ENCODE measurements at regions not wholly inside any gene's neighbourhood (a gene's known extent, or its start where the extent isn't known, plus 50 kb on each side); places are given as distances from the start of the nearest gene placed in this dataset.

- no peak for TF ChIP-seq CTCF (IDR thresholded peaks at IDR 0.05; ENCODE audit: low read depth, low read length)
- Histone ChIP-seq H3K27ac (ENCODE audit: low read depth, low read length) (no peak overlapping the region), H3K4me3 (ENCODE audit: low read depth, low read length) (no peak overlapping the region), H3K9me3 (ENCODE audit: control insufficient read depth, insufficient read depth, low read length) (no peaks in the 10 kb centered on the region), H3K27me3 (ENCODE audit: control insufficient read depth, insufficient read depth, low read length) (no peaks in the 10 kb centered on the region)
- ChIA-PET CTCF (no interaction called here), POLR2A (no interaction called here)
- no peak for DNase-seq (ENCODE audit: low read depth, low spot score)
Observed at GRCh38 chr14:84129007-84129406, 1400.9 kb upstream of the FLRT2 start.

DNA sequence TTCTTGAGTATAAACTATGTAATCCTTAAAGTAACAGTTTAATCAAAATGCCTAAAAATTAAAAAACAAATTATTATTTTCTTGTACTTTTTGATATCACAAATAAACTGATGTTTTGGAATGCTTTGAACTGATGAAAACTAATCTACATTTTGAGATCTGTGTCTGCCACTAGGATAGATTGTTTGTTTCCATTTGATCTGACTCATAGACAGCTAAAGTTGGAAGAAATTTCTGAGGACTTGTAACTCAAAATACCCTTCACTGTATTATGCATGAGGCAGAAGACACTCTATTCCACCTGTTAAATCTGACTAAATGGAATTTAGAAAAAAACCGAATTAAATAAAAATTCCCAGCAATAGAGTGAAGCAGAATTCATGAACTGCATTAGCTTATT lies 1400.0 kb upstream of the FLRT2 start:
- no peaks in the 10 kb centered on the region for H3K9me3 ChIP-seq (ENCODE audit: control insufficient read depth, insufficient read depth, low read length)
- no peak overlapping the region for H3K4me3 ChIP-seq (ENCODE audit: low read depth, low read length)
- ChIA-PET POLR2A (no interaction called here), CTCF (interaction anchor here (0.8 kb wide), 1 partner anchor 1909 kb away, joined by 3 read pairs; no protein-coding TSS in a partner anchor)
- no peaks in the 10 kb centered on the region for H3K27me3 ChIP-seq (ENCODE audit: control insufficient read depth, insufficient read depth, low read length)
- no peak for DNase-seq (ENCODE audit: low read depth, low spot score)
- TF ChIP-seq CTCF (IDR thresholded peaks at IDR 0.05; ENCODE audit: low read depth, low read length) = no peak
- no peak overlapping the region for H3K27ac ChIP-seq (ENCODE audit: low read depth, low read length)

- no peak for TF ChIP-seq CTCF (IDR thresholded peaks at IDR 0.05; ENCODE audit: low read depth, low read length)
- H3K4me3 ChIP-seq (ENCODE audit: low read depth, low read length) = no peak overlapping the region
- CTCF ChIA-PET = interaction anchor here (0.6 to 0.7 kb wide), 2 partner anchors 965 to 1394 kb away, joined by 3 read pairs; no protein-coding TSS in a partner anchor
- POLR2A ChIA-PET = no interaction called here
- H3K27me3 ChIP-seq (ENCODE audit: control insufficient read depth, insufficient read depth, low read length) = no peaks in the 10 kb centered on the region
- no peaks in the 10 kb centered on the region for H3K9me3 ChIP-seq (ENCODE audit: control insufficient read depth, insufficient read depth, low read length)
- no peak for DNase-seq (ENCODE audit: low read depth, low spot score)
- no peak overlapping the region for H3K27ac ChIP-seq (ENCODE audit: low read depth, low read length)
Observed at GRCh38 chr14:84131924-84132323, 1398.0 kb upstream of the FLRT2 start.

DNA sequence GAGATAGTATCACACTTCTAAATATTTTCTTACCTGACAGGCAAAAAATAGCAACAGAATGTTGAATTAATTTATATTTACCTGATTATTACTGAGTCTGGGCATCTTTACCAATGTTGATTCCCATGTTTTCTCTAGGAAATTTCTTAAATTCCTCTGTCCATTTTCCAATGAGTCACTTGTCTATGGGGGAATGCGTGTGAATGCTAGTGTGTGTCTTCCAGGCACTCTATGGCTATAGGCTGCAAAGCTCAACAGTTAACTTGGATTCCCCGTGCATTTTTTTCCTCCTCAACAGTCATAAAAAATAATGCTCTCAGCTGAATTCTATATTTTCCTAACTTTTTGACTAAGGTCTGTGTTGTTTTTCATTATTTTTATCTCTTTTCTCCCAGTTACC lies 1385.8 kb upstream of the FLRT2 start:
- DNase-seq (ENCODE audit: low read depth, low spot score) = no peak
- POLR2A ChIA-PET = no interaction called here
- CTCF ChIA-PET = no interaction called here
- H3K9me3 ChIP-seq (ENCODE audit: control insufficient read depth, insufficient read depth, low read length) = no peaks in the 10 kb centered on the region
- no peak for TF ChIP-seq CTCF (IDR thresholded peaks at IDR 0.05; ENCODE audit: low read depth, low read length)
- H3K27me3 ChIP-seq (ENCODE audit: control insufficient read depth, insufficient read depth, low read length) = no peaks in the 10 kb centered on the region
- no peak overlapping the region for H3K27ac ChIP-seq (ENCODE audit: low read depth, low read length)
- no peak overlapping the region for H3K4me3 ChIP-seq (ENCODE audit: low read depth, low read length)

DNA sequence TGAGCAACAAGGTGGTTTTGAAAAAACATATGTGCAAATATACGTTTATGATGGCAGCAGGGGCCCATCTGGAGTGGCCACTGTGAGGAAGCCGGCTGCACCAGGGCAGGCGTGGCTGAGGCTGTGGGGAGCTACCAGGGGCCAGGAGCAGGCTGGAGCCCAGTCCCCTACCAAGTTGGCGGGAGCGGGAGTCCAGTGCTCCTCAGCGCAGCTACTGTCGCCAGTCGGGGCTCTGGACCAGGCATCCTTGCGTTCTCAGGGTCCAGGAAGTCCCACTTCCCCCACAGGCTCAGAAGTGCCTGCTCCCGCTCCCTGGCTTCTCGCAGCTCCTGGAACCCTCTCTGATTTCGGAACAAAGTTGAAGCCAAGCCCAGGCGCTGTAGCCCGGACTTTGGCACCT lies 1377.5 kb upstream of the FLRT2 start:
- Histone ChIP-seq H3K4me3 (ENCODE audit: low read depth, low read length) (no peak overlapping the region), H3K27me3 (ENCODE audit: control insufficient read depth, insufficient read depth, low read length) (no peaks in the 10 kb centered on the region), H3K27ac (ENCODE audit: low read depth, low read length) (no peak overlapping the region), H3K9me3 (ENCODE audit: control insufficient read depth, insufficient read depth, low read length) (no peaks in the 10 kb centered on the region)
- no peak for TF ChIP-seq CTCF (IDR thresholded peaks at IDR 0.05; ENCODE audit: low read depth, low read length)
- DNase-seq (ENCODE audit: low read depth, low spot score) = no peak
- POLR2A ChIA-PET = no interaction called here
- CTCF ChIA-PET = no interaction called here
